Sciatic nerve (tissue), 2 donors: ENCODE measurements at regions not wholly inside any gene's neighbourhood (a gene's known extent, or its start where the extent isn't known, plus 50 kb on each side); places are given as distances from the start of the nearest gene placed in this dataset.
"Not testable (repeated sequence)": the region's sequence is repeated elsewhere in the genome, so short reads cannot be mapped to it uniquely, and the experiment has no call there.

Experiments
- ATAC-seq: fragments of 200-7000 bp; cut with Tn5 transposase; one replicate; pipeline ENCODE4 v1.9.1; 2020; ENCODE audit warnings: mild to moderate bottlenecking, moderate library complexity
- DNase-seq: peaks from one replicate; pipeline ENCODE4 v3.0.0-alpha.2; 2020; ENCODE audit warnings: low spot score
- intact Hi-C: fragments of 100-400 bp; cut with DNase I; formaldehyde crosslinking; loops from one replicate; pipeline ENCODE4 v1.14.2; 2022
- donor health status: DM: no; HTN: no; CAD: no.
- donor health status: DM: no; HTN: no; CAD: no.

GRCh38 chr2:236994361-236994760 is 91.3 kb upstream of the COPS8 start:
- intact Hi-C loops, result no loop called here
- no peak for DNase-seq
- no peak for ATAC-seq

GRCh38 chr2:236997069-236997715 is 88.5 kb upstream of the COPS8 start:
- intact Hi-C loops, result no loop called here
- ATAC-seq (no peak), DNase-seq (no peak)

GRCh38 chr2:236998236-236998635 is 87.5 kb upstream of the COPS8 start:
- no peak for DNase-seq
- intact Hi-C loops, result no loop called here
- no peak for ATAC-seq

GRCh38 chr2:236998758-236999157 is 86.9 kb upstream of the COPS8 start:
- intact Hi-C loops, result no loop called here
- DNase-seq, result no peak

GRCh38 chr2:237000481-237000880 is 85.2 kb upstream of the COPS8 start:
- no peak for ATAC-seq
- intact Hi-C loops, result no loop called here
- no peak for DNase-seq

More at GRCh38 chr2:236998758-236999157, 86.9 kb upstream of the COPS8 start:
- ATAC-seq, result no peak

- ATAC-seq, DNase-seq, intact Hi-C loops: not testable (repeated sequence)
Measured at GRCh38 chr2:237005341-237005740, 80.3 kb upstream of the COPS8 start.

- intact Hi-C loops, result no loop called here
- DNase-seq, result no peak
- ATAC-seq, result no peak
Measured at GRCh38 chr2:237011206-237011795, 74.4 kb upstream of the COPS8 start.

- intact Hi-C loops, result no loop called here
- ATAC-seq (no peak), DNase-seq (no peak)
Measured at GRCh38 chr2:237012004-237012403, 73.7 kb upstream of the COPS8 start.

GRCh38 chr2:237012577-237013267 is 73.0 kb upstream of the COPS8 start:
- intact Hi-C loops, result no loop called here
- DNase-seq, result no peak
- no peak for ATAC-seq

GRCh38 chr2:237016121-237016915 is 69.4 kb upstream of the COPS8 start:
- intact Hi-C loops, result no loop called here
- DNase-seq (no peak), ATAC-seq (no peak)

- DNase-seq (no peak), ATAC-seq (no peak)
- intact Hi-C loops, result no loop called here
Measured at GRCh38 chr2:237020090-237020489, 65.6 kb upstream of the COPS8 start.

GRCh38 chr2:237022533-237022932 is 63.2 kb upstream of the COPS8 start:
- ATAC-seq (no peak), DNase-seq (no peak)
- intact Hi-C loops, result no loop called here

- intact Hi-C loops, result no loop called here
- ATAC-seq (no peak), DNase-seq (no peak)
Measured at GRCh38 chr2:237024255-237024654, 61.4 kb upstream of the COPS8 start.

- intact Hi-C loops, result no loop called here
- DNase-seq, result no peak
- peak; percentile 75 for ATAC-seq
Measured at GRCh38 chr2:237025090-237025865, 60.4 kb upstream of the COPS8 start.

GRCh38 chr2:237026981-237027711 is 58.5 kb upstream of the COPS8 start:
- DNase-seq (peak; percentile 87), ATAC-seq (peak; percentile 93)
- intact Hi-C loops, result no loop called here

- no peak for ATAC-seq
- intact Hi-C loops, result no loop called here
- no peak for DNase-seq
Measured at GRCh38 chr2:237027712-237028029, 58.0 kb upstream of the COPS8 start.

GRCh38 chr2:237030382-237030781 is 55.3 kb upstream of the COPS8 start:
- no peak for DNase-seq
- intact Hi-C loops, result no loop called here
- ATAC-seq, result no peak

- intact Hi-C loops, result no loop called here
- no peak for DNase-seq
- no peak for ATAC-seq
Measured at GRCh38 chr2:237033536-237034060, 52.1 kb upstream of the COPS8 start.
